ENCODE measurements at regions not wholly inside any gene's neighbourhood (a gene's known extent, or its start where the extent isn't known, plus 50 kb on each side); places are given as distances from the start of the nearest gene placed in this dataset.

- peak overlapping the region in 1 of 2 experiments; percentile 61 for H2BK12ac ChIP-seq (ENCODE audit: low read length in 2 of 2)
- no peak overlapping the region for H3K23ac ChIP-seq (ENCODE audit: low read length in 2 of 2)
- no peak overlapping the region for H3K4ac ChIP-seq (ENCODE audit: low read depth in 1 of 2, low read length in 2 of 2)
- no peak overlapping the region for H4K91ac ChIP-seq (ENCODE audit: low read length)
- H3K9ac ChIP-seq (ENCODE audit: low read length): no peak overlapping the region
- H4K8ac ChIP-seq (ENCODE audit: low read length): no peak overlapping the region
- H3K4me1 ChIP-seq (ENCODE audit: control insufficient read depth, insufficient read depth, low read depth, low read length): peaks cover 2% of the 10 kb centered on the region
- no peak overlapping the region for H2BK15ac ChIP-seq (ENCODE audit: low read depth, poor library complexity, severe bottlenecking)
- H3K4me2 ChIP-seq (ENCODE audit: low read length, poor library complexity, severe bottlenecking): no peak overlapping the region
- no peak overlapping the region for H2AFZ ChIP-seq (ENCODE audit: low read depth, low read length)
- no peaks in the 10 kb centered on the region for H3K36me3 ChIP-seq (ENCODE audit: control insufficient read depth in 1 of 2, insufficient read depth in 2 of 2, low read depth in 1 of 2, low read length in 2 of 2)
- H3K9me3 ChIP-seq (ENCODE audit: control insufficient read depth, low read length): no peaks in the 10 kb centered on the region
- H3K27ac ChIP-seq (ENCODE audit: low read length, poor library complexity, severe bottlenecking): no peak overlapping the region
- H3K14ac ChIP-seq (ENCODE audit: low read length in 2 of 2): no peak overlapping the region
- H3K27me3 ChIP-seq (ENCODE audit: control insufficient read depth in 1 of 2, insufficient read depth in 1 of 2, low read length in 2 of 2): no peaks in the 10 kb centered on the region
- H3K4me3 ChIP-seq (ENCODE audit: insufficient read depth in 1 of 2, low read depth in 1 of 2, low read length in 2 of 2): no peak overlapping the region
- no peak for DNase-seq
- no peak overlapping the region for H2AK5ac ChIP-seq (ENCODE audit: low read length, severe bottlenecking)
- no peak overlapping the region for H2BK120ac ChIP-seq (ENCODE audit: low read depth, low read length)
- H3K79me1 ChIP-seq (replicated peaks; ENCODE audit: low read length, poor library complexity, severe bottlenecking): no peaks in the 10 kb centered on the region
- H2BK5ac ChIP-seq (ENCODE audit: low read depth, low read length, poor library complexity, severe bottlenecking): no peak overlapping the region
- H3K18ac ChIP-seq (ENCODE audit: low read depth in 1 of 2, low read length in 2 of 2): no peak overlapping the region
Observed at GRCh38 chr14:50047274-50047676, 69.1 kb downstream of the VCPKMT start.

GRCh38 chr14:50049093-50049492, 67.3 kb downstream of the VCPKMT start:
- Histone ChIP-seq H3K9ac (ENCODE audit: low read length) (no peak overlapping the region), H4K91ac (ENCODE audit: low read length) (no peak overlapping the region), H2BK120ac (ENCODE audit: low read depth, low read length) (no peak overlapping the region), H2BK5ac (ENCODE audit: low read depth, low read length, poor library complexity, severe bottlenecking) (no peak overlapping the region), H3K79me1 (replicated peaks; ENCODE audit: low read length, poor library complexity, severe bottlenecking) (no peaks in the 10 kb centered on the region), H2AK5ac (ENCODE audit: low read length, severe bottlenecking) (no peak overlapping the region), H3K18ac (ENCODE audit: low read depth in 1 of 2, low read length in 2 of 2) (no peak overlapping the region), H3K9me3 (ENCODE audit: control insufficient read depth, low read length) (no peaks in the 10 kb centered on the region), H3K4me2 (ENCODE audit: low read length, poor library complexity, severe bottlenecking) (no peak overlapping the region), H2BK15ac (ENCODE audit: low read depth, poor library complexity, severe bottlenecking) (no peak overlapping the region), H3K4ac (ENCODE audit: low read depth in 1 of 2, low read length in 2 of 2) (no peak overlapping the region), H3K23ac (ENCODE audit: low read length in 2 of 2) (no peak overlapping the region), H3K4me1 (ENCODE audit: control insufficient read depth, insufficient read depth, low read depth, low read length) (peaks cover 2% of the 10 kb centered on the region), H3K27ac (ENCODE audit: low read length, poor library complexity, severe bottlenecking) (no peak overlapping the region), H4K8ac (ENCODE audit: low read length) (no peak overlapping the region), H3K36me3 (ENCODE audit: control insufficient read depth in 1 of 2, insufficient read depth in 2 of 2, low read depth in 1 of 2, low read length in 2 of 2) (no peaks in the 10 kb centered on the region), H2BK12ac (ENCODE audit: low read length in 2 of 2) (no peak overlapping the region), H3K14ac (ENCODE audit: low read length in 2 of 2) (no peak overlapping the region), H2AFZ (ENCODE audit: low read depth, low read length) (no peak overlapping the region), H3K4me3 (ENCODE audit: insufficient read depth in 1 of 2, low read depth in 1 of 2, low read length in 2 of 2) (no peak overlapping the region), H3K27me3 (ENCODE audit: control insufficient read depth in 1 of 2, insufficient read depth in 1 of 2, low read length in 2 of 2) (no peaks in the 10 kb centered on the region)
- WGBS: 88% methylated on average over 4 of the region's 4 CpGs
- no peak for DNase-seq

DNA sequence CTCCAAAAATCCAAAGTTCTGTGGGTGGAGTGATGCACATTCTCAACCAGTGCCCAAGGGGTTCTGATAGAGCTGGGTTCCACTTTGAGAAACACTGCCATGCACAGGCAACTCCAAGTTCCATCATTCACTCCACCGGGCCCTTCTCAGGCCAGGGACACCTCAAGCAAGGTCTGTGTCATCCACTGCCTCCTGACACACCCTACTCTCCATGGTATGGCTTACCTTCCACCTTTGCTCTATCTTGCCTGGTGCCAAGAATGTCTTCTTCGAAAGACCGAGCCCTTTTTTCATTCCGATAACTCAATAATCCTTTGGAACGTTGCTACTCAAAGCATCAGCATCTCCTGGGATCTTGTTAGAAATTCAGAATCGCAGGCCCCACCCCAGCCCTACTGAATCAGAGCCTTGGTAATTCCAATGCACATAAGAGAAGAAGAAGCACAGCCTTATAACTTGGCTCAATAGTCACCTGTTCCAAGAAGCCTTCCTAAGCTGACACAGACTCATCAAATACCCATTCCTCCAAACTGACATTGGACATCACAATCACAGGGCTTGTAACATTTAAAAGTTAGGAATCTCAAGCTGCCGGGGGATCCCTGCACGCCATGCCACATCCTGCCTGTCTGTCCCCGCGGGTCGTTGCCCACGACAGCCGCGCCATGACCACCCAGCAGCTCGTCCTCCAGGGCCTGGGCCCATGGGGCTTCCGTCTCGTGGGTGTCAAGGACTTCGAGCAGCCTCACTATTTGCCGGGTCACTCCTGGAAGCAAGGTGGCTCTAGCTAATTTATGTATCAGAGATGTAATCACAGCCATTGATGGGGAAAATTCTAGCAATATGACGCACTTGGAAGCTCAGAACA, 66.4 kb downstream of the VCPKMT start:
- H3K9me3 ChIP-seq (ENCODE audit: control insufficient read depth, low read length): no peaks in the 10 kb centered on the region
- no peak overlapping the region for H3K4me2 ChIP-seq (ENCODE audit: low read length, poor library complexity, severe bottlenecking)
- H3K36me3 ChIP-seq (ENCODE audit: control insufficient read depth in 1 of 2, insufficient read depth in 2 of 2, low read depth in 1 of 2, low read length in 2 of 2): no peaks in the 10 kb centered on the region
- H3K4me3 ChIP-seq (ENCODE audit: insufficient read depth in 1 of 2, low read depth in 1 of 2, low read length in 2 of 2): no peak overlapping the region
- H3K4me1 ChIP-seq (ENCODE audit: control insufficient read depth, insufficient read depth, low read depth, low read length): peaks cover 1% of the 10 kb centered on the region
- H3K27me3 ChIP-seq (ENCODE audit: control insufficient read depth in 1 of 2, insufficient read depth in 1 of 2, low read length in 2 of 2): no peaks in the 10 kb centered on the region
- H4K8ac ChIP-seq (ENCODE audit: low read length): no peak overlapping the region
- H3K14ac ChIP-seq (ENCODE audit: low read length in 2 of 2): no peak overlapping the region
- DNase-seq: no peak
- H2BK15ac ChIP-seq (ENCODE audit: low read depth, poor library complexity, severe bottlenecking): no peak overlapping the region
- H3K27ac ChIP-seq (ENCODE audit: low read length, poor library complexity, severe bottlenecking): no peak overlapping the region
- H3K23ac ChIP-seq (ENCODE audit: low read length in 2 of 2): no peak overlapping the region
- no peak overlapping the region for H3K4ac ChIP-seq (ENCODE audit: low read depth in 1 of 2, low read length in 2 of 2)
- H2AK5ac ChIP-seq (ENCODE audit: low read length, severe bottlenecking): no peak overlapping the region
- no peak overlapping the region for H2BK120ac ChIP-seq (ENCODE audit: low read depth, low read length)
- H2BK5ac ChIP-seq (ENCODE audit: low read depth, low read length, poor library complexity, severe bottlenecking): no peak overlapping the region
- H4K91ac ChIP-seq (ENCODE audit: low read length): no peak overlapping the region
- no peak overlapping the region for H3K9ac ChIP-seq (ENCODE audit: low read length)
- WGBS: 97% methylated on average over 20 of the region's 20 CpGs
- peak overlapping the region in 1 of 2 experiments; percentile 33 for H2BK12ac ChIP-seq (ENCODE audit: low read length in 2 of 2)
- H3K79me1 ChIP-seq (replicated peaks; ENCODE audit: low read length, poor library complexity, severe bottlenecking): no peaks in the 10 kb centered on the region
- H2AFZ ChIP-seq (ENCODE audit: low read depth, low read length): peak overlapping the region; percentile 36
- H3K18ac ChIP-seq (ENCODE audit: low read depth in 1 of 2, low read length in 2 of 2): no peak overlapping the region

DNA sequence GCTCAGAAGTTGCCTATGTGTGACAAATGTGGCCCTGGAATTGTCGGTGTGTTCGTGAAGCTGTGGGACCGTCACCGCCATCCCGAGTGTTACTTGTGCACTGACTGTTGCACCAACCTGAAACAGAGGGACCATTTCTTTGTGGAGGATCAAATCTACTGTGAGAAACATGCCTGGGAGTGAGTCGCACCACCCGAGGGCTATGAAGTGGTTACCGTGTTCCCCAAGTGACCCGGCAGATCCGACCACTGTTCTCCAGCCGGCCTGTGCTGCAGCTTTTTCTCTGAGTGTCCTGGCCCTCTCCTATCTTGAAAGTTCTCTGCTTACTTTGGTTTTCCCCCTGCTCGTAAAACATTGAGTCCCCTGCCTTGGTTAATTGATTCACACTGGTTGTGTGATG, 65.3 kb downstream of the VCPKMT start:
- WGBS: 93% methylated on average over 12 of the region's 12 CpGs
- no peaks in the 10 kb centered on the region for H3K4me1 ChIP-seq (ENCODE audit: control insufficient read depth, insufficient read depth, low read depth, low read length)
- H2AFZ ChIP-seq (ENCODE audit: low read depth, low read length): no peak overlapping the region
- H3K23ac ChIP-seq (ENCODE audit: low read length in 2 of 2): no peak overlapping the region
- H3K27me3 ChIP-seq (ENCODE audit: control insufficient read depth in 1 of 2, insufficient read depth in 1 of 2, low read length in 2 of 2): no peaks in the 10 kb centered on the region
- no peak overlapping the region for H3K4ac ChIP-seq (ENCODE audit: low read depth in 1 of 2, low read length in 2 of 2)
- H2BK15ac ChIP-seq (ENCODE audit: low read depth, poor library complexity, severe bottlenecking): no peak overlapping the region
- H2AK5ac ChIP-seq (ENCODE audit: low read length, severe bottlenecking): no peak overlapping the region
- H3K36me3 ChIP-seq (ENCODE audit: control insufficient read depth in 1 of 2, insufficient read depth in 2 of 2, low read depth in 1 of 2, low read length in 2 of 2): no peaks in the 10 kb centered on the region
- H2BK120ac ChIP-seq (ENCODE audit: low read depth, low read length): no peak overlapping the region
- no peak overlapping the region for H3K27ac ChIP-seq (ENCODE audit: low read length, poor library complexity, severe bottlenecking)
- no peak overlapping the region for H2BK5ac ChIP-seq (ENCODE audit: low read depth, low read length, poor library complexity, severe bottlenecking)
- H3K4me3 ChIP-seq (ENCODE audit: insufficient read depth in 1 of 2, low read depth in 1 of 2, low read length in 2 of 2): no peak overlapping the region
- H4K91ac ChIP-seq (ENCODE audit: low read length): no peak overlapping the region
- DNase-seq: no peak
- no peak overlapping the region for H3K9ac ChIP-seq (ENCODE audit: low read length)
- no peaks in the 10 kb centered on the region for H3K9me3 ChIP-seq (ENCODE audit: control insufficient read depth, low read length)
- no peak overlapping the region for H3K4me2 ChIP-seq (ENCODE audit: low read length, poor library complexity, severe bottlenecking)
- no peak overlapping the region for H2BK12ac ChIP-seq (ENCODE audit: low read length in 2 of 2)
- no peak overlapping the region for H4K8ac ChIP-seq (ENCODE audit: low read length)
- no peaks in the 10 kb centered on the region for H3K79me1 ChIP-seq (replicated peaks; ENCODE audit: low read length, poor library complexity, severe bottlenecking)
- no peak overlapping the region for H3K14ac ChIP-seq (ENCODE audit: low read length in 2 of 2)
- H3K18ac ChIP-seq (ENCODE audit: low read depth in 1 of 2, low read length in 2 of 2): no peak overlapping the region

Data from mesenchymal stem cell (in vitro differentiated cells and primary cell).